OCI-M2 (cell line): ENCODE measurements at regions not wholly inside any gene's neighbourhood (a gene's known extent, or its start where the extent isn't known, plus 50 kb on each side); places are given as distances from the start of the nearest gene placed in this dataset.

Experiments used
- DNase-seq: peaks from one replicate; lab custom pipeline; 2025; ENCODE audit not compliant: unreplicated experiment; lab: John Stamatoyannopoulos, UW

GRCh38 chr1:221336126-221336525 is 405.8 kb downstream of the DUSP10 start:
- no peak for DNase-seq

- DNase-seq = no peak
These were observed 404.8 kb downstream of the DUSP10 start for GRCh38 chr1:221337106-221337505.

- no peak for DNase-seq
These were observed 398.8 kb downstream of the DUSP10 start for GRCh38 chr1:221343136-221343535.

- DNase-seq = no peak
These were observed 398.3 kb downstream of the DUSP10 start for GRCh38 chr1:221343607-221344006.

GRCh38 chr1:221344693-221345092 is 397.2 kb downstream of the DUSP10 start:
- DNase-seq = no peak

- DNase-seq = no peak
These were observed 394.2 kb downstream of the DUSP10 start for GRCh38 chr1:221347706-221348105.

- no peak for DNase-seq
These were observed 391.8 kb downstream of the DUSP10 start for GRCh38 chr1:221350091-221350490.

- no peak for DNase-seq
These were observed 385.2 kb downstream of the DUSP10 start for GRCh38 chr1:221356693-221357092.

GRCh38 chr1:221363039-221363438 is 378.9 kb downstream of the DUSP10 start:
- no peak for DNase-seq

- DNase-seq = no peak
These were observed 375.3 kb downstream of the DUSP10 start for GRCh38 chr1:221366495-221367110.

GRCh38 chr1:221371705-221372104 is 370.2 kb downstream of the DUSP10 start:
- no peak for DNase-seq

GRCh38 chr1:221373795-221374194 is 368.1 kb downstream of the DUSP10 start:
- DNase-seq = no peak

- DNase-seq = no peak
These were observed 365.6 kb downstream of the DUSP10 start for GRCh38 chr1:221376286-221376685.

GRCh38 chr1:221381910-221382623 is 359.8 kb downstream of the DUSP10 start:
- no peak for DNase-seq

- no peak for DNase-seq
These were observed 349.4 kb downstream of the DUSP10 start for GRCh38 chr1:221392453-221392852.

- no peak for DNase-seq
These were observed 347.8 kb downstream of the DUSP10 start for GRCh38 chr1:221394011-221394544.

GRCh38 chr1:221396526-221396925 is 345.4 kb downstream of the DUSP10 start:
- DNase-seq = no peak

- DNase-seq = no peak
These were observed 344.7 kb downstream of the DUSP10 start for GRCh38 chr1:221397141-221397540.

GRCh38 chr1:221397606-221398005 is 344.3 kb downstream of the DUSP10 start:
- no peak for DNase-seq

- DNase-seq = no peak
These were observed 336.7 kb downstream of the DUSP10 start for GRCh38 chr1:221405146-221405545.

GRCh38 chr1:221408117-221408803 is 333.6 kb downstream of the DUSP10 start:
- no peak for DNase-seq

GRCh38 chr1:221411283-221411682 is 330.6 kb downstream of the DUSP10 start:
- no peak for DNase-seq
